Panc1 (cell line): ENCODE measurements at regions not wholly inside any gene's neighbourhood (a gene's known extent, or its start where the extent isn't known, plus 50 kb on each side); places are given as distances from the start of the nearest gene placed in this dataset.
"Not testable (repeated sequence)": the region's sequence is repeated elsewhere in the genome, so short reads cannot be mapped to it uniquely, and the experiment has no call there.

Experiments
- ATAC-seq: fragments of 200-7000 bp; cut with Tn5 transposase; 2 replicates; pipeline ENCODE4 v1.9.1; 2020; ENCODE audit warnings: mild to moderate bottlenecking, moderate library complexity
- BruUV-seq: library from RNA; stranded (reverse); fragments of 400-500 nt; replicated peaks from 2 replicates; lab custom pipeline; 2021; lab: Mats Ljungman, UMichigan
- CTCF ChIA-PET: fragments of 300-600 bp; sonication (Branson Sonifier 250); formaldehyde crosslinking; loops from one replicate; lab custom pipeline; 2022; ENCODE audit warnings: antibody characterized with exemption; lab: Charles Lee
- POLR2A ChIA-PET: fragments of 300-600 bp; sonication (Branson Sonifier 250); formaldehyde crosslinking; loops from one replicate; lab custom pipeline; 2022; ENCODE audit warnings: antibody characterized with exemption; lab: Charles Lee
- DNase-seq: peaks from one replicate; pipeline ENCODE4 v3.0.0-alpha.2; 2010; ENCODE audit warnings: low read depth, low spot score
- H3K27ac ChIP-seq: 2 replicates; pipeline ENCODE4 v1.5.1; 2011; ENCODE audit warnings: mild to moderate bottlenecking, low read length, inconsistent platforms
- H3K27me3 ChIP-seq: fragments of 200-500 bp; sonication (Bioruptor generic); 2 replicates; pipeline ENCODE4 v1.6.0; 2014; ENCODE audit warnings: low read length, inconsistent platforms; ENCODE audit not compliant: control insufficient read depth, insufficient read depth
- H3K36me3 ChIP-seq: fragments of 200-500 bp; sonication (Bioruptor generic); 2 replicates; pipeline ENCODE4 v1.5.1; 2014; ENCODE audit warnings: inconsistent platforms, mild to moderate bottlenecking, low read length, moderate library complexity; ENCODE audit not compliant: control insufficient read depth, insufficient read depth
- H3K4me1 ChIP-seq: 2 replicates; pipeline ENCODE4 v1.5.1; 2011; ENCODE audit warnings: inconsistent platforms, mild to moderate bottlenecking, low read length, moderate library complexity; ENCODE audit not compliant: control insufficient read depth, insufficient read depth
- H3K4me3 ChIP-seq, 2 experiments: 2 replicates each; pipeline ENCODE4 v1.5.1; 2011 to 2012; ENCODE audit warnings: low read depth in 2 of 2, low read length in 2 of 2, mild to moderate bottlenecking in 2 of 2, inconsistent platforms in 1 of 2, moderate library complexity in 1 of 2
- H3K9me3 ChIP-seq: fragments of 200-500 bp; sonication (Bioruptor generic); 2 replicates; pipeline ENCODE4 v1.5.1; 2014; ENCODE audit warnings: low read depth, mild to moderate bottlenecking, inconsistent platforms, low read length, moderate library complexity; ENCODE audit not compliant: control insufficient read depth, insufficient read depth
- POLR2AphosphoS5 ChIP-seq: IDR thresholded peaks from 2 replicates; pipeline ENCODE4 v1.6.1; 2012; ENCODE audit warnings: mild to moderate bottlenecking, low read depth, low read length, moderate library complexity
- SIN3A ChIP-seq: IDR thresholded peaks from 2 replicates; pipeline ENCODE4 v1.6.1; 2012; ENCODE audit warnings: low read depth, mild to moderate bottlenecking, low read length, moderate library complexity, borderline replicate concordance; ENCODE audit not compliant: insufficient read depth
- TCF7L2 ChIP-seq: IDR thresholded peaks from 2 replicates; pipeline ENCODE4 v1.6.1; 2011; ENCODE audit warnings: mild to moderate bottlenecking, low read depth, low read length, inconsistent platforms
- in situ Hi-C: cut with HindIII; loops from 2 replicates; pipeline ENCODE4 v1.10.0; 2016; ENCODE audit warnings: low sequenced_read_pairs, low pct_unique_long_range_greater_than_20kb
- intact Hi-C: fragments of 100-400 bp; cut with micrococcal nuclease; formaldehyde crosslinking; loops from one replicate; pipeline ENCODE4 v1.10.0; 2022; ENCODE audit not compliant: unreplicated experiment
- TF ChIP-seq, protein P1 (sequence below), 2 experiments: IDR thresholded peaks; 2 replicates each; pipeline ENCODE4 v1.6.1; 2011 to 2012; ENCODE audit warnings: low read depth in 2 of 2, control low read depth in 1 of 2, low read length in 1 of 2, mild to moderate bottlenecking in 1 of 2, moderate library complexity in 1 of 2; ENCODE audit not compliant: insufficient read depth in 1 of 2
- TF ChIP-seq, protein P2 (sequence below): fragments of 450-650 bp; IDR thresholded peaks from 2 replicates; pipeline ENCODE4 v1.5.1; 2017; ENCODE audit warnings: mild to moderate bottlenecking

DNA sequence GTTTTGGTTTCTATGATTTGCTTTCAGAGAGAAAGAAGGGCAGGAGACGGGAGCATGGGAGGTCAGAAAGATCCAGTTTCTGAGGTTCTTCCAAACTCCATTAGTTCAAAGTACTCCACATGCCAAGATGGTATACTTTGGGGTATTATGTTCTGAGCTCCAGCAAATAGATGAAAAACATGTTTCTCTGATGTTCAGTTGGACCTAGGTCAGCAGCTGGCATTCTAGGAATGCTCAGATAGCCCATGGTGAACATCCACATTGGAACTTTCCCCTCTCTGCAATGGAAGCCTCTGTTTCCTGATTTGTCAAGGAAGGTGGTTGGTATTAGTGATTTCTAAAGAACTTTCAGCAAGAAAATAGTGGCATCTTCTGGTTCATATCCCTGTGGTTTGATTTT is 257.5 kb downstream of the KTN1 start:
- Histone ChIP-seq H3K9me3 (no peaks in the 10 kb centered on the region), H3K4me1 (no peaks in the 10 kb centered on the region), H3K4me3 (no peak overlapping the region), H3K36me3 (no peaks in the 10 kb centered on the region), H3K27ac (no peak overlapping the region), H3K27me3 (no peaks in the 10 kb centered on the region)
- no peak for DNase-seq
- CTCF ChIA-PET, result no interaction called here
- TF ChIP-seq SIN3A (no peak), POLR2AphosphoS5 (no peak), TCF7L2 (no peak)
- TF ChIP-seq, protein P1, sequence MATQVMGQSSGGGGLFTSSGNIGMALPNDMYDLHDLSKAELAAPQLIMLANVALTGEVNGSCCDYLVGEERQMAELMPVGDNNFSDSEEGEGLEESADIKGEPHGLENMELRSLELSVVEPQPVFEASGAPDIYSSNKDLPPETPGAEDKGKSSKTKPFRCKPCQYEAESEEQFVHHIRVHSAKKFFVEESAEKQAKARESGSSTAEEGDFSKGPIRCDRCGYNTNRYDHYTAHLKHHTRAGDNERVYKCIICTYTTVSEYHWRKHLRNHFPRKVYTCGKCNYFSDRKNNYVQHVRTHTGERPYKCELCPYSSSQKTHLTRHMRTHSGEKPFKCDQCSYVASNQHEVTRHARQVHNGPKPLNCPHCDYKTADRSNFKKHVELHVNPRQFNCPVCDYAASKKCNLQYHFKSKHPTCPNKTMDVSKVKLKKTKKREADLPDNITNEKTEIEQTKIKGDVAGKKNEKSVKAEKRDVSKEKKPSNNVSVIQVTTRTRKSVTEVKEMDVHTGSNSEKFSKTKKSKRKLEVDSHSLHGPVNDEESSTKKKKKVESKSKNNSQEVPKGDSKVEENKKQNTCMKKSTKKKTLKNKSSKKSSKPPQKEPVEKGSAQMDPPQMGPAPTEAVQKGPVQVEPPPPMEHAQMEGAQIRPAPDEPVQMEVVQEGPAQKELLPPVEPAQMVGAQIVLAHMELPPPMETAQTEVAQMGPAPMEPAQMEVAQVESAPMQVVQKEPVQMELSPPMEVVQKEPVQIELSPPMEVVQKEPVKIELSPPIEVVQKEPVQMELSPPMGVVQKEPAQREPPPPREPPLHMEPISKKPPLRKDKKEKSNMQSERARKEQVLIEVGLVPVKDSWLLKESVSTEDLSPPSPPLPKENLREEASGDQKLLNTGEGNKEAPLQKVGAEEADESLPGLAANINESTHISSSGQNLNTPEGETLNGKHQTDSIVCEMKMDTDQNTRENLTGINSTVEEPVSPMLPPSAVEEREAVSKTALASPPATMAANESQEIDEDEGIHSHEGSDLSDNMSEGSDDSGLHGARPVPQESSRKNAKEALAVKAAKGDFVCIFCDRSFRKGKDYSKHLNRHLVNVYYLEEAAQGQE (IDR thresholded peaks at IDR 0.05; ENCODE audit: insufficient read depth in 1 of 2, low read depth in 2 of 2, low read length in 1 of 2), result no peak
- TF ChIP-seq, protein P2, sequence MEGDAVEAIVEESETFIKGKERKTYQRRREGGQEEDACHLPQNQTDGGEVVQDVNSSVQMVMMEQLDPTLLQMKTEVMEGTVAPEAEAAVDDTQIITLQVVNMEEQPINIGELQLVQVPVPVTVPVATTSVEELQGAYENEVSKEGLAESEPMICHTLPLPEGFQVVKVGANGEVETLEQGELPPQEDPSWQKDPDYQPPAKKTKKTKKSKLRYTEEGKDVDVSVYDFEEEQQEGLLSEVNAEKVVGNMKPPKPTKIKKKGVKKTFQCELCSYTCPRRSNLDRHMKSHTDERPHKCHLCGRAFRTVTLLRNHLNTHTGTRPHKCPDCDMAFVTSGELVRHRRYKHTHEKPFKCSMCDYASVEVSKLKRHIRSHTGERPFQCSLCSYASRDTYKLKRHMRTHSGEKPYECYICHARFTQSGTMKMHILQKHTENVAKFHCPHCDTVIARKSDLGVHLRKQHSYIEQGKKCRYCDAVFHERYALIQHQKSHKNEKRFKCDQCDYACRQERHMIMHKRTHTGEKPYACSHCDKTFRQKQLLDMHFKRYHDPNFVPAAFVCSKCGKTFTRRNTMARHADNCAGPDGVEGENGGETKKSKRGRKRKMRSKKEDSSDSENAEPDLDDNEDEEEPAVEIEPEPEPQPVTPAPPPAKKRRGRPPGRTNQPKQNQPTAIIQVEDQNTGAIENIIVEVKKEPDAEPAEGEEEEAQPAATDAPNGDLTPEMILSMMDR, result no peak
- POLR2A ChIA-PET, result no interaction called here
- intact Hi-C loops (no loop called here), in situ Hi-C loops (no loop called here)
- no TSS peak for BruUV-seq
- no peak for ATAC-seq

DNA sequence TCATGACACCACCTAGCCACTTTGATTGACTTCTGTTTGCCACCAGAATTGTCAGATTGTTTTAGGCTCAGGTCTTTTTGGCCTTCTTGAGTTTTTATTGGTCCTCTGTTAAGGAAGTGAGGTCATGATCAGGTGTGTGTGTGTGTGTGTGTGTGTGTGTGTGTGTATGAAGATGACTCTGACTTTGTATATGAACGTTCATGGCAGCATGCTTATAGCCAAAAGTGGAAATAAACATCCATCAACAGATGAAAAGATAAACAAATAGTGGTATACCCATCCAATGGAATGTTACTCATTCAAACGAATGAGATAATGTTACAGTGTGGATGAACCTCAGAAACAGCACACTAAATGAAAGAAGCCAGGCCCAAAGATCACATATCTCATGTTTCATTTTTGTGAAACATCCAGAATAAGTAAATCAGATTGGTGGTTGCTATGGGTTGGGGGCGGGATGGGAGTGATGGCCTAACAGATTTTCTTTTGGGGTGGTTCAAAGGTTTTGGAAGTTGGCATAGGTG is 258.6 kb downstream of the KTN1 start:
- ChIA-PET POLR2A (no interaction called here), CTCF (no interaction called here)
- no TSS peak for BruUV-seq
- Histone ChIP-seq H3K4me1 (no peaks in the 10 kb centered on the region), H3K27me3 (no peaks in the 10 kb centered on the region), H3K27ac (no peak overlapping the region), H3K4me3 (no peak overlapping the region), H3K9me3 (no peaks in the 10 kb centered on the region), H3K36me3 (no peaks in the 10 kb centered on the region)
- in situ Hi-C loops, result no loop called here
- intact Hi-C loops, result no loop called here
- no peak for TF ChIP-seq POLR2AphosphoS5
- no peak for TF ChIP-seq TCF7L2
- ATAC-seq, result no peak
- DNase-seq, result no peak

DNA sequence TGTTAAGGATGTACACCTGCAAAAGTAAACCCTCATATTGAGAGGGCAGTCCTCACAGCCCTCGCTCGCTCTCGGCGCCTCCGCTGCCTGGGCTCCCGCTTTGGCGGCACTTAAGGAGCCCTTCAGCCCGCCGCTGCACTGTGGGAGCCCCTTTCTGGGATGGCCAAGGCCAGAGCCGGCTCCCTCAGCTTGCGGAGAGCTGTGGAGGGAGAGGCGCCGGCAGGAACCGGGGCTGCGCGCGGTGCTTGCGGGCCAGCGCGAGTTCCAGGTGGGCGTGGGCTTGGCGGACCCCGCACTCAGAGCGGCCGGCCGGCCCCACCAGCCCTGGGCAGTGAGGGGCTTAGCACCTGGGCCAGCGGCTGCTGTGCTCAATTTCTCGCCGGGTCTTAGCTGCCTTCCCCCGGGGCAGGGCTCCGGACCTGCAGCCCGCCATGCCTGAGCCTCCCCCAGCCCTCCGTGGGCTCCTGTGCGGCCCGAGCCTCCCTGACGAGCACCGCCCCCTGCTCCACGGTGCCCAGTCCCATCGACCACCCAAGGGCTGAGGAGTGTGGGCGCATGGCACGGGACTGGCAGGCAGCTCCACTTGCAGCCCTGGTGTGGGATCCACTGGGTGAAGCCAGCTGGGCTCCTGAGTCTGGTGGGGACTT is 259.4 kb downstream of the KTN1 start:
- in situ Hi-C loops, BruUV-seq, H3K27ac ChIP-seq, CTCF ChIA-PET, DNase-seq, H3K4me3 ChIP-seq, ATAC-seq, intact Hi-C loops, H3K27me3 ChIP-seq, H3K9me3 ChIP-seq, POLR2A ChIA-PET, H3K36me3 ChIP-seq, H3K4me1 ChIP-seq: not testable (repeated sequence)
